ENCODE measurements at regions not wholly inside any gene's neighbourhood (a gene's known extent, or its start where the extent isn't known, plus 50 kb on each side); places are given as distances from the start of the nearest gene placed in this dataset.

- no peaks in the 10 kb centered on the region for H3K36me3 ChIP-seq (ENCODE audit: insufficient read depth, low read length)
- H4K20me1 ChIP-seq (ENCODE audit: insufficient read depth, low read length) = no peaks in the 10 kb centered on the region
- no peaks in the 10 kb centered on the region for H3K79me2 ChIP-seq (ENCODE audit: insufficient read depth, low read length)
- no peaks in the 10 kb centered on the region for H3K27me3 ChIP-seq (ENCODE audit: insufficient read depth, low read length)
- no peaks in the 10 kb centered on the region for H3K9me2 ChIP-seq (ENCODE audit: low read depth, low read length)
- H3K27ac ChIP-seq (ENCODE audit: low read depth, low read length, poor library complexity, severe bottlenecking) = no peak overlapping the region
- H3F3A ChIP-seq (ENCODE audit: insufficient read depth, low read length) = no peaks in the 10 kb centered on the region
- TF ChIP-seq CTCF (IDR thresholded peaks at IDR 0.05; ENCODE audit: low read length) = no peak
- TF ChIP-seq EZH2 (IDR thresholded peaks at IDR 0.05; ENCODE audit: borderline replicate concordance, low read length) = no peak
- H3K9ac ChIP-seq (ENCODE audit: low read length) = no peak overlapping the region
- H3K9me3 ChIP-seq (ENCODE audit: low read length) = no peaks in the 10 kb centered on the region
- no peak overlapping the region for H3K4me3 ChIP-seq (ENCODE audit: low read depth, low read length, poor library complexity, severe bottlenecking)
- H3K4me1 ChIP-seq (ENCODE audit: insufficient read depth, low read length, severe bottlenecking) = no peaks in the 10 kb centered on the region
- no peak overlapping the region for H2AFZ ChIP-seq (ENCODE audit: low read length)
- H3K4me2 ChIP-seq (ENCODE audit: low read length) = no peak overlapping the region
Measured at GRCh38 chr11:119807402-119807801, 78.4 kb upstream of the NECTIN1 start.

- Histone ChIP-seq H3K9me2 (ENCODE audit: low read depth, low read length) (no peaks in the 10 kb centered on the region), H3K4me2 (ENCODE audit: low read length) (no peak overlapping the region), H3F3A (ENCODE audit: insufficient read depth, low read length) (no peaks in the 10 kb centered on the region), H3K79me2 (ENCODE audit: insufficient read depth, low read length) (no peaks in the 10 kb centered on the region), H3K27ac (ENCODE audit: low read depth, low read length, poor library complexity, severe bottlenecking) (no peak overlapping the region), H3K27me3 (ENCODE audit: insufficient read depth, low read length) (no peaks in the 10 kb centered on the region), H3K4me1 (ENCODE audit: insufficient read depth, low read length, severe bottlenecking) (no peaks in the 10 kb centered on the region), H3K9ac (ENCODE audit: low read length) (no peak overlapping the region), H3K4me3 (ENCODE audit: low read depth, low read length, poor library complexity, severe bottlenecking) (no peak overlapping the region), H3K9me3 (ENCODE audit: low read length) (no peaks in the 10 kb centered on the region), H4K20me1 (ENCODE audit: insufficient read depth, low read length) (no peaks in the 10 kb centered on the region), H2AFZ (ENCODE audit: low read length) (no peak overlapping the region), H3K36me3 (ENCODE audit: insufficient read depth, low read length) (no peaks in the 10 kb centered on the region)
- TF ChIP-seq CTCF (IDR thresholded peaks at IDR 0.05; ENCODE audit: low read length) = no peak
- TF ChIP-seq EZH2 (IDR thresholded peaks at IDR 0.05; ENCODE audit: borderline replicate concordance, low read length) = no peak
Measured at GRCh38 chr11:119806064-119806915, 77.3 kb upstream of the NECTIN1 start.

- H3K36me3 ChIP-seq (ENCODE audit: insufficient read depth, low read length) = no peaks in the 10 kb centered on the region
- H2AFZ ChIP-seq (ENCODE audit: low read length) = no peak overlapping the region
- no peaks in the 10 kb centered on the region for H3F3A ChIP-seq (ENCODE audit: insufficient read depth, low read length)
- no peak overlapping the region for H3K4me2 ChIP-seq (ENCODE audit: low read length)
- H4K20me1 ChIP-seq (ENCODE audit: insufficient read depth, low read length) = no peaks in the 10 kb centered on the region
- TF ChIP-seq CTCF (IDR thresholded peaks at IDR 0.05; ENCODE audit: low read length) (no peak), EZH2 (IDR thresholded peaks at IDR 0.05; ENCODE audit: borderline replicate concordance, low read length) (no peak)
- H3K9me3 ChIP-seq (ENCODE audit: low read length) = no peaks in the 10 kb centered on the region
- H3K27me3 ChIP-seq (ENCODE audit: insufficient read depth, low read length) = no peaks in the 10 kb centered on the region
- H3K9ac ChIP-seq (ENCODE audit: low read length) = no peak overlapping the region
- no peak overlapping the region for H3K4me3 ChIP-seq (ENCODE audit: low read depth, low read length, poor library complexity, severe bottlenecking)
- no peaks in the 10 kb centered on the region for H3K9me2 ChIP-seq (ENCODE audit: low read depth, low read length)
- H3K27ac ChIP-seq (ENCODE audit: low read depth, low read length, poor library complexity, severe bottlenecking) = no peak overlapping the region
- no peaks in the 10 kb centered on the region for H3K4me1 ChIP-seq (ENCODE audit: insufficient read depth, low read length, severe bottlenecking)
- no peaks in the 10 kb centered on the region for H3K79me2 ChIP-seq (ENCODE audit: insufficient read depth, low read length)
Measured at GRCh38 chr11:119805663-119806062, 76.7 kb upstream of the NECTIN1 start.

Data from OCI-LY1 (cell line).